GM21515 (cell line): ENCODE measurements at regions not wholly inside any gene's neighbourhood (a gene's known extent, or its start where the extent isn't known, plus 50 kb on each side); places are given as distances from the start of the nearest gene placed in this dataset.

Source experiments
- ATAC-seq: cut with Tn5 transposase; IDR thresholded peaks from one replicate; pipeline ENCODE4 v1.9.1; 2021; ENCODE audit not compliant: unreplicated experiment

DNA sequence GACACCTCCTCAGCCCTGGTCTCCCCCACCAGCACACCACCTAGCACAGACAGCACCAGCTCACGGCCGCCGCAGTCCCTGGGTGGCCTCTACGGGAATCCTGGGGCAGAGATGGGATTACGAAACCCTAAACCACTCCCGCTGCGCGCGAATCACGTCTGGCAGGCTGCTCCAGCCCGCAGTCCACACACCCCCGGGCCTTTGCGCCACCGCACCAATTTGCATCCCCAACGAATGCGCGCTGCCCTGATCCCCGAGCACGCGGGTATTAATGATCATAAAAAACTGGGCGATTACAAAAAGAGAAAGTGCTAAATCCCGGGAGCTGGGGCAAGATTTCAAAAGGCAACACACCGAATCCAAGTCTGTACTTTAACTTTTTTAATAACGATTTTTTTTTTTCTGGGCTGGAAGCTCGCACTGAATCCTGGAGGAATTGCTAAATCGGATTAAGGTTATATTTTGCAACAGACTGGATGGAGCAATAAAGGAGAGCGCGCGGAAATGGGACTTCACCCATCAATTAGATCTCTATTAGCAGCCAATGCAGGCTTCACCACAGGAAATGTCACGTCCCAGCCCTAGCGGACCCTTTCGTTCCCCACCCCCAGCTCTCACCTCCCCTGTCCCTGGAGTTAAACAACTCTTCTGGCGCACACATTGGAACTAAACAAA, 69.8 kb upstream of the TMEM33 start:
- no peak for ATAC-seq

DNA sequence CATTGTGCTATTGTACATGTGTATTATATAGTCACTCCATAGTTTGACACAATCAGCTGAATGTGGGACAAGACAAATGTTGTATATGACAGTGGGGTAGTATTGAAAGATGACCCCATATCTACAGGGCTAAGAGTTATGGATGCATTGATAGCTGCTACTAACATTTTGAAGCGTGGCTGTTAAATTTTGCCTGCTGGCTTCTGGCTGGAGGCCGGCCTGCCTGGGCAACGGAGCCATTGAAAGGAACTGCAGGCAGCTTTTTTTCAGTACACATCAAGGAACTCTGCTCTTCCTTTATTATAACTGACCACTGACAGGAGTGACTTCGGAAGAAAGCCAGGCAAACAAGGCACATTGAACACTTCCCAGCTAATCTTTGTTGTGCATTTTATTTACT, 76.1 kb upstream of the TMEM33 start:
- ATAC-seq = no peak

DNA sequence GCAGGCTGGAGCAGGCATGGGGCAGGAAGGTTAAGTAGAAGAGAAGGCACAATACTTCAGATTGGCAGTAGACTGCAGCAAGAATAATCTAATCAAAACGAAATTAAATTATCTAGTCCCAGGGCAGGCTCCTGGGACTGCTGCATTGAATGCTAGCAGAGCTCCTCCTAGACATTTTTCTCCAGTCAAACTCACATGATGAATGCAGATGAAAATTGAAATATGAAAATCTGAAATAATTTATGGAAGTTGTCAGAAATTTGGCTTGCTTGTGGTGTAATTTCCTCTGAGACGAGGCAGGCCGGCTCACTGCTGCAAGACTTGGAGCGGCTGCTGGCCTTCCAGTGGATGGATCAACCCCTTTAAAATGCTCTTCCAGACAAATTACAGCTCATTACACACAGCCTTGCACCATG, 78.0 kb upstream of the TMEM33 start:
- ATAC-seq = no peak

DNA sequence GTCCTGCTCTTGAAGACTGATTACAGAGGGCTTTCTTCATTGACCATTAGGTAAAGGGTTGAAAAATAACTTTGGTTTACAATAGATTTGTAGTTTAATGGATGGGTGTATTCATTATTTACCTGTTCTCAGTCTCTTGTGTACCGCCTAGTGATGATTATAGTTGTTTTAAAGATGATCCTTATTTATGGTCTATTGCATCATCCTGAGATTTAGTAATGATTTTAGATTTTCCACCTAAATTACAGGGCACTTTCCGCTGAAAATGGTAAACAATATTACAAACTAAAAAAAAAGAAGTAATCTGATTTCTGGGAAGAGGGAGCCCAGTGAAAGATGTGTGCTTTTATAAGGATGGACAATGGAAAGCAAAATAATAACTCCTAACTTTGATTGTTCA, 78.4 kb upstream of the TMEM33 start:
- ATAC-seq = no peak

DNA sequence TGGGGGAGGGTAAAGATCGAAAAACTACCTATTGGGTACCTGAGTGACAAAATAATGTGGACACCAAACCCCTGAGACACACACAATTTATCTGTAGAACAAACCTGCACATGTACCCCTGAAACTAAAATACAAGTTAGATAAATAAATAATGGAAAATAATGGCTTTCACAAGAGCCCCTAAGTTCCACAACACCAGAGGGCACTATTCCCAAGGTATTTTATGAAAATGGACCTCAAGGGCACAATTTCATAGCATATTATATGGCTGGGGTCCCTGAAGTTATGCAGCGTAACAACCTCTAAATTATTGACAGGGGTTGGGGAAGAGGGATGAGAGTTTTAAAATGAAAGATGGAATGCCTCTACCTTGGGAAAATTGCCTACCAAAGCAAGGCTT, 81.3 kb upstream of the TMEM33 start:
- ATAC-seq = no peak

DNA sequence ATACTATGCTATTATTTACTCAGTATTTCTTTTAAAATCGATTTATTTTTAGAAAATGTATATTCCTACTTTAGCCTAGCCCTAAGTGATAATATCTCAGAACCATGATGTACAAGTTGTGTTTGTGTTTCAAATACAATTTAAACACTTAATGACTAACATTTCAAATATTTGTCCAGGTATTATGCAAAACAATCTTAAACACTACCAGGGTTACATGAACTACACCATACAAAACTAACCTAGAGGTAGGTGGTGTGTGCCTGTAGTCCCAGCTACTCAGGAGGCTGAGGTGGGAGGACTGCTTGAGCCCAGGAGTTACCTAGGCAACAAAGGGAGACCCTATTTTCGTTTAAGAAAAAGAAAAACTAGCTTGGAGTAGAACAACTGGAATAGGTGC, 83.0 kb upstream of the TMEM33 start:
- ATAC-seq = no peak

DNA sequence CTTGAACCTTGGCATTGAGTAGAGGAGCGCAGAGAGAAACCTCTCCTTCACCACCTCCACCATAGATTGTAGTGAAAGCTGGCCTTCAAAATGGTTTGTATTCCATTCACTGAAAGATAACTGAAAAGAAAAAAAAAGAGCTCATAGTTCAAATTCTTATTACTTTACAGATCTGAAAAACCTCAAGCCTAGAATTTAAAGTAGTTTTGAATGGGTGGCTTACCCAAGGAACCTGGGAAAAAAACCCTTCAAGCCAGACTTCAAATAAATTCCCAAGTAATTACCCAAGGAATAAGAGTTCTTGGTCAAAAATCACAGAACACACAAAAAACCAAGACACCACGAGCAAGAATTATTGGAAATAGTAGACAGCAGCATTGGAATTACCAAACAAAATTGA, 83.6 kb upstream of the TMEM33 start:
- ATAC-seq = no peak

DNA sequence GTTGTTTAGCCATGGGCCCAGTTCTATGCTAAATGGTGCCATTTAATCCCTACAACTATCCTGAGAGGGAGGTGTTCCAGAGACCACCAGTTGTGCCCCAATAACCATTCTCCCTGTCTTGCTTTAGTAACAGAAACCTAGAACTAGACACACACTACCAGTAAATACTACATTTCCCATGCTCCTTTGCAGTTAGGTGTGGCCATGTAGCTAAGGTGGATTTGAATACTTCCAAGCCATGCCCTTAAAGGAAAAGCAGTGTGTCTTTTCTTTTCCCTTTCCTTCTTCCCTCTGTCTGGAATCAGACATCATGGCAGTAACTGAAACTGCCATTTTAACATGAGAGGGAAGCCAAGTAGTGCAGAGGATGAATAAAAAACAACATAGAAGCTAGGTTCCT, 90.9 kb upstream of the TMEM33 start:
- no peak for ATAC-seq

DNA sequence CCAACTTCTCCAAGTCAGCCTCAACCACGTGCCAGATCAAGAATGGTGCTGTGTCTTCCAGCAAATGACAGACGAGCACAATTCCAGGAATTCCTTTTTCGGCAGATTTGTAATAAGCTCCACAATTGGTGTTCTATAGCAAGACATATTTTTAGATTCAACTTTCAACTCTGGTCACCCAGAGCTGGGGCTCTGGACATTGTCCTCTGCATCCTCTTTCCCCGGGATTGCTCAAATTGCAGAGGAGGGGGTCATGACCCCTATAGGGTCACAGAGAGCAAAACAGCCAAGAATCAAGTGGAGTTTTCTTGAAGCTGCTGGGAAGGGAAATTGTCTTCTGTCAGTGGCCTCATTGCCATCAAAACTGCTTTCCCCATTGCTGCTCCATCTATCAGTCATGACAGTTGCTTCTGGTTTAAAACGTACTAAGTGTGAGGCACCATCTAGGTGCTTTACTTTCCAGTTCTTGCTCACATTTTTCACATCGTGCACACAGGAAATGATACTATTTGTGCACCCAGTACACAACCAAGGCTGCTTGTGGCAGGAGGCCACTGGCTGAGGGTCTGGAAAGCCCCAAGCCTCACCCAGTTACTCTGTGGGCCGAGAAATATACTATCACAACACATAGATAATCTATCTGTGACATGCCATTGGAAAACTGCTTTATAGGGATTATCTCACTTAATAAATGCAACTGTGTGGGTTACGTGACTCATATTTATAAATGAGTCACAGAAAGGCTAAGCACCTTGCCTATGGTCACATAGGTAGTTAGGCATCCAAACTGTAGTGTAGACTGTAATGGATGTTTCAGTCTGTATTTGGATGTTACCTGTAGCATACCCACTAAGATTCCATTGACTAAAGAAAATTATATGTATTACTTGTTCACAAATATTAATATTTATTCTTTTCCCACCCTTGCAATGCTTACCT, 91.7 kb upstream of the PHOX2B start:
- ATAC-seq = no peak

DNA sequence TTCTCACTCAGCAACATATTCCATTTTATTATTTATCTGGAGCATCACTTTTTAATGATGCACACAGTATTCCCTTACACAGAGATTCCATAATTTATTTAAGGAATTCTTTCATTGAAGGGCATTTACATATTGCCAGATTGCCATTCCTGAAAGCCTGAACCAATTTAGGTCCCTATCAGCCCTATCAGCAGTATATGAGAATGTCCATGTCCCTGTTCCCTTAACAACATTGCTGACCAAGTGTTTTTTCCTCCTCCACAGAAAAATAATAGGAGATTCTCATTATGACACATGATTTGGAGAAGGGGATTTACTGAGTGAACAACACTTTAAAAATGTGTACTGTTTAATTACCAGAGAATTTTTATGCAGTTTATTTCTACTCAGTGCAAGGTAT, 90.1 kb upstream of the PHOX2B start:
- ATAC-seq = no peak

DNA sequence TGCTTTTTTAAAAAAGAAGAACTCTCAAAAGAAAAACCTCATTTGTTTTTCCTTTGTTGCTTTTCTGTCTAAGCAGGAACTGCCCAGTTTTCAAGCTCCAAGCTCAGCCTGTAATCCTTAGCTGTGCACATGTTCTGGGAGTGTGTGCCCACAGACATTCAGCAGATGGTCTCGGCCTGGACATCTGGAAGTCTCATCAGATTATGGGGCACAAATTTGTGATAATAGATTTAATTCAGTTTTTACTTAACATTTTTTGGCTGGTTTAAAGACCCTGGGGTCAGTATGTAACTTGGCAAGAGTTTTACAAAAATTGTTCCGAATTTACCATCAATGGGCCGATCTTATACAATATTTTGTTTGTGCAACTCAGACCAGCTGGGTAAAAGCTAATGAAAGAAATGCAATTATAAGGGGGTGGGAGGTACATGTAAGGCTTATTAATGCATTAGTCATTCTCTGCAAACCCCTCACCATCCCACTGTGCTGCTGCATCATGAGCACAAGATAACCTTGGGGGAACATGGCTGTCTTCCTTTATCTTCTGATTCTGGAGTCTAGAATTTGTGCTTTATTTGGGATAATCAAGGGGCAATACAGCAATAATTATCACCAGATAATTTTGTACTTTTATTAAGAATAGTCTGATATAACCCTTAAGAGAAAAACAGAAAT, 86.9 kb upstream of the PHOX2B start:
- no peak for ATAC-seq

DNA sequence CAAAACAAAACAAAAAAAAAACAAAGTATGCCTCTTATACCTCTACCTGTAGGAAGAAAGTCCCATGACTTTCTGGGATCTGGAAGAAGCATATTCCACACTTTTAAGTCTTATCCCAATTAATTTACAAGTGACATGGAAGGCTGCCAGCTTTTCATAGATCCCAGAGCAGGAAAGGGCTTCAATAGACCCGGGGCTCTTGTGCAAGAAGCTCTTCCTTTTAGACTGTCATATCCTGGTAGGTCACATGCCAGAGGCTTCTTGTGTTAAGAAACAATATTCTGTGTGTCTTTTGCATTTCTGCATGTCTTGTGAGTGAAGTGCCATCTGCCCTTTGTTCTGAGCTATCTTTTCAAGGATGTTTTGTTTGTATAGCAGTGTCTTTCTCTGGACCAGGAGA, 84.4 kb upstream of the PHOX2B start:
- ATAC-seq = no peak

DNA sequence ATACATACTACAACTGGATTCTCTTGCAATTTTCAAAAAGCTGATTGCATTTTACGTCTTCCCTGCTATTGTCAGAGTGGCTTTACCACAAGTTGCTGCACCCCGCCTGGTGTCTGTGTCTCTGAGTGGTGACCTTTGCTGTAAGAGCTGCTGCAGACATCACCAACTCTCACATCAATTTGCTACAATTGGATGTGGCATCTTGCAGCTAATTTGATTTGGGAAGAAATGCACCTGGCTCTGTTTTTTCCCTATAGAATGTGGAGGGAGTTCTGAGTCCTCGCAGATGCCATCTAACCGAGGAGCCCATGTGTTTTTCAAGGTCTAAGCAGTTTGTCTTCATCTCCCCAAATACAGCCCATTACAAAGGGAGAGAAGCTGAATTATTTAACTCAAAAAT, 73.8 kb upstream of the PHOX2B start:
- ATAC-seq = no peak

DNA sequence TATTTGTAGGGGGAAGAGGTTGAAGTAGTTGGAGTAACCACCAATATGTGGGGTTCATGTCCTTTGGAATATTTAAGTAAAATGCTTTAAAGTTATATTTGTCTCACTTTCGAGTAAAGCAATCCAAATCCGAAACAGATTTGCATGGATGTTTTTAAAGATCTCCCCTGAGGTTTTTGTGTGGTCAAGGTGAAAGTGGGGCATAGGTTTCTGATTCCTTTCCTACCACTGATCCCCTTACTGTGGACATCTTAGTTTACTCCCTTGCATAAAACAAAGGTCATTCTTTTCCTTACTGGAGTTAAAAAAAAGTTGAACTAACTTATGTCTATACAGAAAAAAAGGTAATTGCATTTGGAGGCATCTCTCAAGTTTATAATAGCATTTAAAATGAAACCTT, 71.9 kb upstream of the PHOX2B start:
- ATAC-seq = no peak

DNA sequence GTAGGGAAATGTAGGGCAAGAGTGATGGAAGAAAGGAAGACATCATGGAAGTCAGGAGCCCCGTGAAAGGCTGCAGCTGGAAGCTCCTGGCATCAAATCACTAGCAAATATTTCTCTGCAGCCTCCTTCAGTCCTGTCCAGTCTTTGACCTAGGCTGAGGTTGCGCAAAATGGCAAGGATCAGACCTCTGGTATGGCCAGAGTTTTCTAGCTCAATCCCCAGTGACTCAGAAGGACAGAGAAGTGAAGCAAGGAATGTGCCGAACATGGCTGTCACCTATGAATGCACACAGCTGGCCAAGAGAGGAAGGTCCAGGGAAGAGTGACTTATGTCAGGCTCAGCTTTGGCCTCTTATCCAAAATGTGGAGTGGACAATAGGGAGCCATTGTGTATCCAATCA, 71.1 kb upstream of the PHOX2B start:
- no peak for ATAC-seq

DNA sequence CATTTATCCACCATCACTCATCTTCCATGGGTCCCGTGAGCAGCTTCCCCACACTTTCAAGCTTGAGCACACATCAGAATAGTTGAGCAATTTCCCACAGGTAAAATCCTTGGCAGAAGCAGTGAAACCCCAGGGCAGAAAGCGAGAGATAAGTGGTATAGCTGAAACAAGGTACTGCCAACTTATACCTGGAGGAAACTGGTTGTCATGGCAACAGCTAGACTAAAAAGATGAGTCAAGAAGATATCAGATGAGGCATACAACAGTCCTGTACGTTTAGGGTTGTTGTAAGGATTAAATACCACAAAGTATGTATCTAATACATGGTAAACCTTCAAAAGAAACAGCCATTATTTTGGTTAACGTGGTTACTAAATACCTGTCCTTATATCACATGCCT, 66.9 kb upstream of the PHOX2B start:
- no peak for ATAC-seq

DNA sequence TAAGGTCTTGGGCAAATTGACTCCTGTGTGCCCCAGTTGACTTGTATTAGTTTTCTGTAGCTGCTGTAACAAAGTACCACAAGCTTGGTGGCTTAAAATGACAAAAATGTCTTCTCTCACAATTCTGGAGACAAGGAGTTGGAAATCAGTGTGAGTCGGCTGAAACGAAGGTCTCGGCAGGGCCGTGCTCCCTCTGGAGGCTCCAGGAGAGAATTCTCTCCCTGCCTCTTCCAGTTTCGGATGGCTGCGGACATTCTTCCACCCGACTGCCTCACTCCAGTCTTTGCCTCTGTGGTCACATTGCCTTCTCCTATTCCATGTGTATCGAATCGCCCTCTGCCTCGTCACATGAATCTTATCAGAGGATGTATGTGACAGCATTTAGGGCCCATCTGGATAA, 66.0 kb upstream of the PHOX2B start:
- ATAC-seq = no peak

DNA sequence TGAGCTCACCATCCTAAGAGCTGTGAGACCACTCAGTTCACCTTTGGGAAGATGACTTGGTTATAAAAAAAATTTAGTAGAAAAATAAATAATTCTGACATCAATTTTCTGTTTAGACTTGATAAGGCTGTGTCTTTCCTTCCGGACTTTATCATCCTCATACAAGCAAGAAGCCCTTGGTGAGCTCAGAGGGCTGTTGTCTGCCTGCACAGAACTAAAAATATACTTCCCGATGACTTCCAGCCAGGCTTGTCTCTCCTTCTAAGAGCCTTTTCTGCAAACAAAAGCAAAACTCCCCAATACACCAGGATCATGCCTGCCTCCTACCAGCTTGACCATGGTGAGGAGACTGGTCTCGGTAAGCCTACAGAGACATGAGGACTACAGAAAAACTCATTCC, 58.3 kb upstream of the PHOX2B start:
- ATAC-seq = no peak

DNA sequence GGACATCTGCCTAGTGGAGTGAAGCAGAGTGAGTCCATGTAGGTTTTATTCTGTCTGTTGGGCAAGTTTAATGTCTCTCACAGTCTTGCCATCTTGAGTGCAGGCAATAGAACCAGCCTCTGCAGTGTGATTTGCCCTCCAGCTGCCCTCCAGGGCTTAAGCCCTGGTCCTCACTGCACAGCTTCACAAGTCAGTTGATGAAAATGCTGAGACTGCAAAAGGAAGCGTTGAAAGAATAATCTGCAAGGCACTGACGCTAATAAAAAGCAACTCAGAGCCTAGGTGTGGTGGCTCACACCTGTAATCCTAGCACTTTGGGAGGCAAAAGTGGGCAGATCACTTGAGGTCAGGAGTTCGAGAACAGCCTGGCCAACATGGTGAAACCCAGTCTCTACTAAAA, 54.1 kb upstream of the PHOX2B start:
- ATAC-seq = no peak

DNA sequence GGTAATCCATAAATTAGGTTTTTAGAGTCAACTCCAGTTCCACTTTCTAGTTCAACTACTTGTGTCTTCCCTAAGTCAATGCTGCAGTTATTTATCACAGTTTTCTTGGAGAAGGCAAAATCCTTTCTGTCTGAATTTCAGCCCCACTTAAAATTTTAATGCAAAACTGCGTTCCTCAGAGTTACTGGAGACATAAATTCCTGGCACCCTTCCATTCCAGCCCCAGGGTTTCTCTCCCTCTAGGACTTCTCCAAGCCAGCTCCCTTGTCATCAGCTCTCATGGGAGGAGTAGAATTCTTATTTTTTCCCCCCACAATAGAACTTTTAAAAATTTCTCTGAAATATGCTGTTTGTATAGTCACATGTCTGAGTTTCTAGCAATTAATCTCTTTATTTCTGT, 50.6 kb upstream of the PHOX2B start:
- no peak for ATAC-seq
